B cell (primary cell): ENCODE measurements at regions not wholly inside any gene's neighbourhood (a gene's known extent, or its start where the extent isn't known, plus 50 kb on each side); places are given as distances from the start of the nearest gene placed in this dataset.

Experiments
- CTCF ChIP-seq: fragments of 200-600 bp; IDR thresholded peaks from one replicate; pipeline ENCODE4 v1.8.0; 2022; ENCODE audit warnings: antibody characterized with exemption, mild to moderate bottlenecking
- EZH2 ChIP-seq: IDR thresholded peaks from 2 replicates; pipeline ENCODE4 v1.6.1; 2012; ENCODE audit warnings: borderline replicate concordance, low read depth, mild to moderate bottlenecking, moderate library complexity, low read length; ENCODE audit not compliant: insufficient read depth, poor library complexity, severe bottlenecking

GRCh38 chr10:31698181-31698830, 230.3 kb downstream of the ARHGAP12 start:
- TF ChIP-seq CTCF = no peak
- no peak for TF ChIP-seq EZH2
